Stomach (tissue), 8 donors: ENCODE measurements at regions not wholly inside any gene's neighbourhood (a gene's known extent, or its start where the extent isn't known, plus 50 kb on each side); places are given as distances from the start of the nearest gene placed in this dataset.

Source experiments
- DNase-seq, 2 donors: peaks; one replicate each; pipeline versions ENCODE4 v3.0.0 to v3.0.0-alpha.2; 2013 to 2019
- H3K27ac ChIP-seq, 5 donors: fragments of 200-600 bp in 4 of 5; sonication (generic) in 4 of 5; one replicate each; pipeline ENCODE4 v1.5.1; 2013 to 2019; ENCODE audit warnings: mild to moderate bottlenecking in 1 of 5, moderate library complexity in 1 of 5
- H3K27me3 ChIP-seq, 3 donors: fragments of 200-600 bp; sonication (generic); one replicate each; pipeline ENCODE4 v1.5.1; 2017 to 2019; ENCODE audit warnings: mixed run types in 1 of 3
- H3K36me3 ChIP-seq, 4 donors: fragments of 200-600 bp; sonication (generic); 1 replicate in 3 of 4; 2 replicates in 1 of 4; pipeline ENCODE4 v1.5.1; 2016 to 2019
- H3K4me1 ChIP-seq, 4 donors: fragments of 200-600 bp; sonication (generic); one replicate each; pipeline ENCODE4 v1.5.1; 2016 to 2019
- H3K4me3 ChIP-seq, 4 donors: fragments of 200-600 bp; sonication (generic) in 3 of 4; one replicate each; pipeline ENCODE4 v1.5.1; 2016 to 2019; ENCODE audit warnings: mild to moderate bottlenecking in 1 of 4
- H3K9me3 ChIP-seq, 4 donors: fragments of 200-600 bp; sonication (generic); one replicate each; pipeline ENCODE4 v1.5.1; 2016 to 2019
- CTCF ChIP-seq, 7 experiments: fragments of 450-650 bp in 4 of 7; fragments of 200-600 bp in 3 of 7; sonication (generic) in 3 of 7; IDR thresholded peaks; one replicate each; pipeline ENCODE4 v1.5.1; 2016 to 2019; ENCODE audit warnings: antibody characterized with exemption in 7 of 7, control low read depth in 2 of 7, mild to moderate bottlenecking in 1 of 7
- EP300 ChIP-seq: sonication (generic); formaldehyde crosslinking; IDR thresholded peaks from one replicate; pipeline ENCODE4 v1.6.1; 2017; ENCODE audit warnings: antibody characterized with exemption
- POLR2A ChIP-seq, 4 donors: fragments of 450-650 bp; IDR thresholded peaks; one replicate each; pipeline ENCODE4 v1.6.1; 2016; ENCODE audit warnings: antibody characterized with exemption in 4 of 4, control low read depth in 2 of 4, mild to moderate bottlenecking in 1 of 4, moderate library complexity in 1 of 4
- POLR2AphosphoS5 ChIP-seq, 3 donors: sonication (generic); formaldehyde crosslinking; IDR thresholded peaks; one replicate each; pipeline ENCODE4 v1.6.1; 2016; ENCODE audit warnings: antibody characterized with exemption in 3 of 3
- WGBS, 5 donors: extraction: QIAGEN DNeasy Blood & Tissue Kit in 3 of 5; methylation state at CpG; one replicate each; pipeline versions ENCODE4 v1.1.5 to v1.1.7; 2013 to 2018; 5-methylcytosine and 5-hydroxymethylcytosine counted together
- intact Hi-C: fragments of 100-400 bp; cut with DNase I; formaldehyde crosslinking; loops from one replicate; pipeline ENCODE4 v1.15.1; 2023; ENCODE audit warnings: low total_unique reads
- donor health status: healthy with polysubstance abuse.
- donor health status: Bipolar disorder and iron deficiency.
- donor health status: healthy.

GRCh38 chr4:187251896-187252295 is 528.2 kb upstream of the FAT1 start:
- WGBS, 5 donors = 74 to 86% (median 83%) methylated on average over 4 of the region's 4 CpGs
- no peaks in the 10 kb centered on the region for H3K4me1 ChIP-seq

GRCh38 chr4:187256897-187257296 is 533.2 kb upstream of the FAT1 start:
- TF ChIP-seq POLR2A (IDR thresholded peaks at IDR 0.05) = no peak
- TF ChIP-seq CTCF (IDR thresholded peaks at IDR 0.05) = no peak
- TF ChIP-seq EP300 = no peak
- no peak for TF ChIP-seq POLR2AphosphoS5 (IDR thresholded peaks at IDR 0.05)
- Histone ChIP-seq H3K4me3 (no peak overlapping the region), H3K27me3 (no peaks in the 10 kb centered on the region), H3K27ac (no peak overlapping the region), H3K9me3 (no peaks in the 10 kb centered on the region), H3K36me3 (no peaks in the 10 kb centered on the region), H3K4me1 (no peaks in the 10 kb centered on the region)
- WGBS, 5 donors = 57 to 69% (median 61%) methylated on average over 6 of the region's 6 CpGs
- no peak for DNase-seq
- intact Hi-C loops = no loop called here

More at GRCh38 chr4:187251896-187252295, 528.2 kb upstream of the FAT1 start:
- Histone ChIP-seq H3K27me3 (no peaks in the 10 kb centered on the region), H3K4me3 (no peak overlapping the region), H3K9me3 (no peaks in the 10 kb centered on the region), H3K36me3 (no peaks in the 10 kb centered on the region), H3K27ac (no peak overlapping the region)
- no peak for DNase-seq
- intact Hi-C loops = no loop called here
- TF ChIP-seq POLR2AphosphoS5 (IDR thresholded peaks at IDR 0.05) (no peak), EP300 (no peak), CTCF (IDR thresholded peaks at IDR 0.05) (no peak), POLR2A (IDR thresholded peaks at IDR 0.05) (no peak)

- no peak for TF ChIP-seq POLR2AphosphoS5 (IDR thresholded peaks at IDR 0.05)
- no peak for TF ChIP-seq CTCF (IDR thresholded peaks at IDR 0.05)
- TF ChIP-seq EP300 = no peak
- TF ChIP-seq POLR2A (IDR thresholded peaks at IDR 0.05) = no peak
- intact Hi-C loops = no loop called here
- Histone ChIP-seq H3K9me3 (no peaks in the 10 kb centered on the region), H3K4me1 (no peaks in the 10 kb centered on the region), H3K36me3 (no peaks in the 10 kb centered on the region), H3K27ac (no peak overlapping the region), H3K27me3 (no peaks in the 10 kb centered on the region), H3K4me3 (no peak overlapping the region)
- 62 to 68% (median 63%) methylated on average over 7 of the region's 7 CpGs for WGBS, 5 donors
- no peak for DNase-seq
These were observed 535.2 kb upstream of the FAT1 start for GRCh38 chr4:187258651-187259401.

GRCh38 chr4:187268940-187269339 is 545.3 kb upstream of the FAT1 start:
- WGBS, 5 donors = 3 to 41% (median 25%) methylated on average over 1 to 2 of the region's 2 CpGs
- H3K4me3 ChIP-seq = no peak overlapping the region
- H3K4me1 ChIP-seq = no peaks in the 10 kb centered on the region
- H3K9me3 ChIP-seq = no peaks in the 10 kb centered on the region
- intact Hi-C loops = no loop called here
- no peaks in the 10 kb centered on the region for H3K27me3 ChIP-seq
- H3K27ac ChIP-seq = no peak overlapping the region
- TF ChIP-seq CTCF (IDR thresholded peaks at IDR 0.05) = no peak
- TF ChIP-seq POLR2A (IDR thresholded peaks at IDR 0.05) = no peak
- no peak for TF ChIP-seq EP300
- no peak for TF ChIP-seq POLR2AphosphoS5 (IDR thresholded peaks at IDR 0.05)
- peak in 1 of 2 donors; percentile 4 for DNase-seq
- H3K36me3 ChIP-seq = no peaks in the 10 kb centered on the region
